ENCODE measurements at regions not wholly inside any gene's neighbourhood (a gene's known extent, or its start where the extent isn't known, plus 50 kb on each side); places are given as distances from the start of the nearest gene placed in this dataset.
"Not testable (repeated sequence)": the region's sequence is repeated elsewhere in the genome, so short reads cannot be mapped to it uniquely, and the experiment has no call there.

DNA sequence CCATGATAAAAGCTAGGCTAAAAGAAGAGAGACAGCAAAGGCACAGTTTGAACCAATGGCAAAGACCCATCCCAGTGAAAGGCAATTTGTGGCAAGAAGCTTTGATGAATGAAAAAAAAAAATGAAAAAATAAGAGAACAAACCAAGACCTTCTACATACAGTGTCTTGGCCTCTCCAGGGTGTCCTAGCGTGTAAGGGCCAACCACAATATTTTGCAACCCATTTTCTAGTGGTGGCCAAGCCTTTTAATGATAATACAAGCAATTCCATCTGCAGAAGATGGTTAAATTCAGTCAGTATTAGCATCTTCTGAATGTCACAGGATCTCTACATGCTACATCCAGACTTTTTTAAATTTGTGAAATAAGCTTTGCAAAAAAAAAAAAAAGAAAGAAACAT, 270.4 kb downstream of the LRATD1 start:
- no peaks in the 10 kb centered on the region for H3K27me3 Mint-ChIP-seq (ENCODE audit: insufficient read depth, unreplicated experiment)
- intact Hi-C loops (cut with micrococcal nuclease): loop anchor here (5.0 kb wide), 1 partner anchor 266 kb away; no protein-coding TSS in a partner anchor
- DNase-seq (ENCODE audit: unreplicated experiment): no peak
- no peaks in the 10 kb centered on the region for H3K4me1 Mint-ChIP-seq (ENCODE audit: insufficient read depth, unreplicated experiment)
- no peaks in the 10 kb centered on the region for H3K36me3 Mint-ChIP-seq (ENCODE audit: insufficient read depth, unreplicated experiment)
- POLR2A ChIA-PET: no interaction called here
- no peak overlapping the region for H3K4me3 Mint-ChIP-seq (ENCODE audit: unreplicated experiment)
- H3K27ac Mint-ChIP-seq (ENCODE audit: low read depth, unreplicated experiment): no peak overlapping the region
- TF ChIP-seq CTCF (IDR thresholded peaks at IDR 0.05; ENCODE audit: unreplicated experiment): no peak
- CTCF ChIA-PET: interaction anchor here (0.6 to 1.8 kb wide), 8 partner anchors 12 to 724 kb away, joined by 3 to 10 read pairs (median 3); no protein-coding TSS in a partner anchor
- no TSS peak for BruUV-seq (replicated peaks)
- H3K9me3 Mint-ChIP-seq (ENCODE audit: unreplicated experiment): no peaks in the 10 kb centered on the region

- no peaks in the 10 kb centered on the region for H3K9me3 Mint-ChIP-seq (ENCODE audit: unreplicated experiment)
- no peaks in the 10 kb centered on the region for H3K4me1 Mint-ChIP-seq (ENCODE audit: insufficient read depth, unreplicated experiment)
- H3K27me3 Mint-ChIP-seq (ENCODE audit: insufficient read depth, unreplicated experiment): no peaks in the 10 kb centered on the region
- ChIA-PET POLR2A (no interaction called here), CTCF (interaction anchor here (0.6 to 1.8 kb wide), 7 partner anchors 11 to 255 kb away, joined by 3 to 10 read pairs (median 3); no protein-coding TSS in a partner anchor)
- BruUV-seq (replicated peaks): no TSS peak
- intact Hi-C loops (cut with micrococcal nuclease): loop anchor here (5.0 kb wide), 1 partner anchor 267 kb away; no protein-coding TSS in a partner anchor
- H3K27ac Mint-ChIP-seq (ENCODE audit: low read depth, unreplicated experiment): no peak overlapping the region
- peak; percentile 74 for DNase-seq (ENCODE audit: unreplicated experiment)
- no peaks in the 10 kb centered on the region for H3K36me3 Mint-ChIP-seq (ENCODE audit: insufficient read depth, unreplicated experiment)
- TF ChIP-seq CTCF (IDR thresholded peaks at IDR 0.05; ENCODE audit: unreplicated experiment): peak; percentile 67
- H3K4me3 Mint-ChIP-seq (ENCODE audit: unreplicated experiment): no peak overlapping the region
Measured at GRCh38 chr2:14903709-14904374, 271.3 kb downstream of the LRATD1 start.

- H3K4me1 Mint-ChIP-seq (ENCODE audit: insufficient read depth, unreplicated experiment); DNase-seq (ENCODE audit: unreplicated experiment); H3K9me3 Mint-ChIP-seq (ENCODE audit: unreplicated experiment); BruUV-seq (replicated peaks); H3K4me3 Mint-ChIP-seq (ENCODE audit: unreplicated experiment); H3K36me3 Mint-ChIP-seq (ENCODE audit: insufficient read depth, unreplicated experiment); POLR2A ChIA-PET; H3K27me3 Mint-ChIP-seq (ENCODE audit: insufficient read depth, unreplicated experiment); H3K27ac Mint-ChIP-seq (ENCODE audit: low read depth, unreplicated experiment): not testable (repeated sequence)
- CTCF ChIA-PET: interaction anchor here (0.6 to 1.8 kb wide), 5 partner anchors 11 to 253 kb away, joined by 3 to 10 read pairs (median 3); no protein-coding TSS in a partner anchor
- intact Hi-C loops (cut with micrococcal nuclease): loop anchor here (5.0 kb wide), 1 partner anchor 267 kb away; no protein-coding TSS in a partner anchor
Measured at GRCh38 chr2:14904378-14904777, 271.9 kb downstream of the LRATD1 start.

DNA sequence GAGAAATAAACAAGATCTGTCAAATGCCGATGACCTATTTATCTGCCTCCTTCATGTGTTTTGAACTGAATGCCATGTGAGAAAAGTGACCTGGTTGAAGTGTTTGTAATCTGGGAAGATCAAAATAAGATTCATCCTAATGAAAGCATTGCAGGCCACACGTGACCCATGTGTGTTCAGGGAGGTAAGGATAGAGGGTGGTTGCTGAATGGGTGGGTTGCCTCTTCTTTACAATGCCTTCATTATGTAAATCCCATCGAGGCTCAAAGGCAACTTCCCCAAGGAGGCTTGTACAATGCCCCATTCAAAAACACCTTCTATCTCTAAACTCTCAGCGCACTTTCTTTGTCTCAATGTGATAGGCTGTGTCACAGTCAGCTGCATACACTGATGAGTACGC, 273.1 kb downstream of the LRATD1 start:
- intact Hi-C loops (cut with micrococcal nuclease): no loop called here
- H3K27ac Mint-ChIP-seq (ENCODE audit: low read depth, unreplicated experiment): no peak overlapping the region
- CTCF ChIA-PET: no interaction called here
- TF ChIP-seq CTCF (IDR thresholded peaks at IDR 0.05; ENCODE audit: unreplicated experiment): no peak
- no peaks in the 10 kb centered on the region for H3K4me1 Mint-ChIP-seq (ENCODE audit: insufficient read depth, unreplicated experiment)
- no peak for DNase-seq (ENCODE audit: unreplicated experiment)
- no peak overlapping the region for H3K4me3 Mint-ChIP-seq (ENCODE audit: unreplicated experiment)
- H3K36me3 Mint-ChIP-seq (ENCODE audit: insufficient read depth, unreplicated experiment): no peaks in the 10 kb centered on the region
- no TSS peak for BruUV-seq (replicated peaks)
- H3K9me3 Mint-ChIP-seq (ENCODE audit: unreplicated experiment): no peaks in the 10 kb centered on the region
- POLR2A ChIA-PET: interaction anchor here (0.7 kb wide), 1 partner anchor 72 kb away, joined by 3 read pairs; no protein-coding TSS in a partner anchor
- H3K27me3 Mint-ChIP-seq (ENCODE audit: insufficient read depth, unreplicated experiment): no peaks in the 10 kb centered on the region
